ENCODE measurements at regions not wholly inside any gene's neighbourhood (a gene's known extent, or its start where the extent isn't known, plus 50 kb on each side); places are given as distances from the start of the nearest gene placed in this dataset.

DNA sequence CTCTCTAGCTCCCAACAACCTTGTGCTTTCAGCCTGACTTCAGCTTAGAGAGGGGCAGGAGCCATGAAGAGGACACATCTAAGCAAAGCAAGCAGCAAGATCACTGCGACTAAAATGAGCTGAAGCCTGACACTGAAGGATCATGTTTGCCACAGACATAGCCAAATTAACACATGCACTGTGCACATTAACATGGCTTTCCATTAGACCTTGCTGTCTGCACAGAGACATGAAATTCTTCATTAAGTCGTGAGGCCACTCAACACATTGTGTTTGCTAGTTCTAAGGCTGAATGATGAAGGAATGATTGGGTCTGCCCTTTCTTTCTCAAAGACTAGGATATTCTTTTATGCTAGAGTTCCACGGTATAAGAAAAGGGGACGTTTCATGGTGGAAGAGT lies 558.3 kb upstream of the PSMD7 start:
- ChIA-PET CTCF (no interaction called here), POLR2A (no interaction called here)
- Mint-ChIP-seq H3K27me3 (peaks cover 3% of the 10 kb centered on the region), H3K4me3 (no peak overlapping the region), H3K9me3 (no peaks in the 10 kb centered on the region), H3K4me1 (ENCODE audit: low read depth) (peaks cover 6% of the 10 kb centered on the region), H3K27ac (no peak overlapping the region), H3K36me3 (ENCODE audit: low read depth) (no peaks in the 10 kb centered on the region)
- DNase-seq (no peak), ATAC-seq (no peak)
- TF ChIP-seq, protein P1, sequence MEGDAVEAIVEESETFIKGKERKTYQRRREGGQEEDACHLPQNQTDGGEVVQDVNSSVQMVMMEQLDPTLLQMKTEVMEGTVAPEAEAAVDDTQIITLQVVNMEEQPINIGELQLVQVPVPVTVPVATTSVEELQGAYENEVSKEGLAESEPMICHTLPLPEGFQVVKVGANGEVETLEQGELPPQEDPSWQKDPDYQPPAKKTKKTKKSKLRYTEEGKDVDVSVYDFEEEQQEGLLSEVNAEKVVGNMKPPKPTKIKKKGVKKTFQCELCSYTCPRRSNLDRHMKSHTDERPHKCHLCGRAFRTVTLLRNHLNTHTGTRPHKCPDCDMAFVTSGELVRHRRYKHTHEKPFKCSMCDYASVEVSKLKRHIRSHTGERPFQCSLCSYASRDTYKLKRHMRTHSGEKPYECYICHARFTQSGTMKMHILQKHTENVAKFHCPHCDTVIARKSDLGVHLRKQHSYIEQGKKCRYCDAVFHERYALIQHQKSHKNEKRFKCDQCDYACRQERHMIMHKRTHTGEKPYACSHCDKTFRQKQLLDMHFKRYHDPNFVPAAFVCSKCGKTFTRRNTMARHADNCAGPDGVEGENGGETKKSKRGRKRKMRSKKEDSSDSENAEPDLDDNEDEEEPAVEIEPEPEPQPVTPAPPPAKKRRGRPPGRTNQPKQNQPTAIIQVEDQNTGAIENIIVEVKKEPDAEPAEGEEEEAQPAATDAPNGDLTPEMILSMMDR (IDR thresholded peaks at IDR 0.05), result no peak
- intact Hi-C loops (cut with micrococcal nuclease), result no loop called here

DNA sequence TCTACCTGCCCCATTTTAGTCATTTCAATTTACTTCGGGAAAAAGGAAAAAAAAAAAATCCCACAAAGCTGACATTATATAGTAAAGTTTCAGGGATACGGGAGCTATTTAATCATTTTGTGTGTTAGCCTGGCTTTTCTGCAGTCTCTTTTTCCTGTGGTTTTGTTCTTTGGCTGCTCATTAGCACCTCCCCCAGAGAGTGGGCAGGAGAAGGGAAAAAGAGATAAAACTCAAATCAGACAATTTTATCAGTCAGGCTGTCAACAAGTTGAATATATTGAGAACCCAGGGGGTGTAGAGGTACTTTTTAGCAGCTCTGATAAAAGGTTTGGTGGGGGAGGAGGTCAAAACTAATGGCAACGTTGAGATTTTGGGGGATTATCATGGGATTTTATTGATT lies 559.0 kb upstream of the PSMD7 start:
- no peak for DNase-seq
- TF ChIP-seq, protein P1 (IDR thresholded peaks at IDR 0.05), result no peak
- Mint-ChIP-seq H3K27ac (no peak overlapping the region), H3K4me3 (no peak overlapping the region), H3K9me3 (no peaks in the 10 kb centered on the region), H3K27me3 (peaks cover 3% of the 10 kb centered on the region), H3K4me1 (ENCODE audit: low read depth) (peaks cover 6% of the 10 kb centered on the region), H3K36me3 (ENCODE audit: low read depth) (no peaks in the 10 kb centered on the region)
- intact Hi-C loops (cut with micrococcal nuclease), result no loop called here
- ATAC-seq, result no peak
- ChIA-PET POLR2A (no interaction called here), CTCF (interaction anchor here (1.0 kb wide), 1 partner anchor 21 kb away, joined by 3 read pairs; no protein-coding TSS in a partner anchor)

GRCh38 chr16:73735954-73736353 lies 560.7 kb upstream of the PSMD7 start:
- ATAC-seq (no peak), DNase-seq (no peak)
- ChIA-PET CTCF (no interaction called here), POLR2A (no interaction called here)
- intact Hi-C loops (cut with micrococcal nuclease), result no loop called here
- TF ChIP-seq, protein P1 (IDR thresholded peaks at IDR 0.05), result no peak
- peaks cover 3% of the 10 kb centered on the region for H3K27me3 Mint-ChIP-seq
- no peak overlapping the region for H3K27ac Mint-ChIP-seq
- H3K4me3 Mint-ChIP-seq, result no peak overlapping the region
- no peaks in the 10 kb centered on the region for H3K36me3 Mint-ChIP-seq (ENCODE audit: low read depth)
- peaks cover under 1% of the 10 kb centered on the region for H3K9me3 Mint-ChIP-seq
- peaks cover 6% of the 10 kb centered on the region for H3K4me1 Mint-ChIP-seq (ENCODE audit: low read depth)

DNA sequence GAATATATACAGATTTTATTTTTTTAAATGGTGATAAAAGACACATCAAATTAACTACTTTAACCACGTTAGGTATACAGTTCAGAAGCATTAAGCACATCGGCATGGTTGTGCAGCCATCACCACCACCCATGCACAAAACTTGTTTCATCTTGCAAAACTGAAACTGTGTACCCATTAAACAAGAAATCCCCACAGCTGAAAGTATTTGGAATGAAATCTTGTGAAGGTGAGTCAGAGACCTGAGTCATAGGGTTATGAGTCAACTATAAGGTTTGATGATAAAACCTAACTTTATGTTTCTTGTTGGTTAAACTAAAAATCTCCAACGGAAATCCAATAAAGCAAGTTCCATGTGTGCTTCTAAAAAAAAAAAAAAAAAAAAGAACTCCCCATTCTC lies 561.6 kb upstream of the PSMD7 start:
- ChIA-PET POLR2A (no interaction called here), CTCF (no interaction called here)
- no peaks in the 10 kb centered on the region for H3K36me3 Mint-ChIP-seq (ENCODE audit: low read depth)
- peaks cover 3% of the 10 kb centered on the region for H3K27me3 Mint-ChIP-seq
- intact Hi-C loops (cut with micrococcal nuclease), result no loop called here
- H3K4me3 Mint-ChIP-seq, result no peak overlapping the region
- ATAC-seq (peak; percentile 82), DNase-seq (peak; percentile 29)
- TF ChIP-seq, protein P1 (IDR thresholded peaks at IDR 0.05), result no peak
- H3K4me1 Mint-ChIP-seq (ENCODE audit: low read depth), result peaks cover 6% of the 10 kb centered on the region
- H3K27ac Mint-ChIP-seq, result no peak overlapping the region
- H3K9me3 Mint-ChIP-seq, result peaks cover 1% of the 10 kb centered on the region

GRCh38 chr16:73732681-73733080 lies 563.9 kb upstream of the PSMD7 start:
- DNase-seq (no peak), ATAC-seq (no peak)
- Mint-ChIP-seq H3K27ac (no peak overlapping the region), H3K9me3 (peaks cover 1% of the 10 kb centered on the region), H3K36me3 (ENCODE audit: low read depth) (no peaks in the 10 kb centered on the region), H3K27me3 (no peaks in the 10 kb centered on the region), H3K4me3 (no peak overlapping the region), H3K4me1 (ENCODE audit: low read depth) (peaks cover 6% of the 10 kb centered on the region)
- TF ChIP-seq, protein P1 (IDR thresholded peaks at IDR 0.05), result no peak
- intact Hi-C loops (cut with micrococcal nuclease), result no loop called here
- CTCF ChIA-PET, result no interaction called here
- POLR2A ChIA-PET, result no interaction called here
